T-cell (primary cell): ENCODE measurements at regions not wholly inside any gene's neighbourhood (a gene's known extent, or its start where the extent isn't known, plus 50 kb on each side); places are given as distances from the start of the nearest gene placed in this dataset.
"Not testable (repeated sequence)": the region's sequence is repeated elsewhere in the genome, so short reads cannot be mapped to it uniquely, and the experiment has no call there.

Experiments
- ATAC-seq, 4 experiments: fragments of 200-7000 bp in 3 of 4; fragments of 150-1000 bp in 1 of 4; cut with Tn5 transposase; replicated peaks in 1 of 4; 1 replicate in 3 of 4; 2 replicates in 1 of 4; pipeline ENCODE4 v1.10.0; 2021; ENCODE audit warnings: moderate library complexity in 3 of 4, mild to moderate bottlenecking in 2 of 4, moderate number of reproducible peaks in 1 of 4
- CTCF ChIA-PET, 2 donors: fragments of 300-600 bp; sonication (Branson Sonifier 250); formaldehyde crosslinking; loops; one replicate each; lab custom pipeline; 2022; ENCODE audit warnings: antibody characterized with exemption in 2 of 2; lab: Charles Lee
- POLR2A ChIA-PET, 2 donors: fragments of 300-600 bp; sonication (Branson Sonifier 250); formaldehyde crosslinking; loops; one replicate each; lab custom pipeline; 2022; ENCODE audit warnings: antibody characterized with exemption in 2 of 2; lab: Charles Lee
- DNase-seq, 35 experiments: peaks; one replicate each; pipeline versions ENCODE4 v3.0.0 to v3.0.0-alpha.2; 2013 to 2023
- H3K27ac ChIP-seq: one replicate; pipeline ENCODE4 v1.5.1; 2013; ENCODE audit warnings: low read length
- H3K27me3 ChIP-seq, 2 experiments: replicated peaks in 1 of 2; 1 replicate in 1 of 2; 2 replicates in 1 of 2; pipeline versions ENCODE4 v1.6.1 to v1.7.0; 2013; ENCODE audit warnings: low read length in 1 of 2, mixed read lengths in 1 of 2; ENCODE audit not compliant: control insufficient read depth in 2 of 2, insufficient read depth in 2 of 2; ENCODE audit errors: extremely low read depth in 1 of 2
- H3K36me3 ChIP-seq, 2 donors: 1 replicate in 1 of 2; 2 replicates in 1 of 2; pipeline versions ENCODE4 v1.6.1 to v1.7.0; 2013; ENCODE audit warnings: low read length in 1 of 2; ENCODE audit not compliant: control insufficient read depth in 2 of 2, insufficient read depth in 1 of 2; ENCODE audit errors: extremely low read depth in 1 of 2
- H3K4me1 ChIP-seq, 2 experiments: 1 replicate in 1 of 2; 2 replicates in 1 of 2; pipeline versions ENCODE4 v1.6.1 to v1.7.0; 2013; ENCODE audit warnings: low read length in 2 of 2, mixed read lengths in 1 of 2; ENCODE audit not compliant: insufficient read depth in 2 of 2, control insufficient read depth in 1 of 2; ENCODE audit errors: extremely low read depth in 1 of 2
- H3K4me3 ChIP-seq, 2 donors: 1 replicate in 1 of 2; 2 replicates in 1 of 2; pipeline versions ENCODE4 v1.5.1 to v1.7.0; 2013; ENCODE audit warnings: mild to moderate bottlenecking in 2 of 2, low read length in 1 of 2, moderate library complexity in 1 of 2; ENCODE audit not compliant: control insufficient read depth in 1 of 2; ENCODE audit errors: extremely low read depth in 1 of 2
- H3K9me3 ChIP-seq: 2 replicates; pipeline ENCODE4 v1.7.0; 2013
- H3K27ac Mint-ChIP-seq, 2 donors: one replicate each; pipeline ENCODE4 v1.8.0; 2020 to 2021; ENCODE audit warnings: mild to moderate bottlenecking in 2 of 2, mixed read lengths in 2 of 2
- H3K27me3 Mint-ChIP-seq, 2 donors: one replicate each; pipeline ENCODE4 v1.8.0; 2021 to 2022; ENCODE audit warnings: mixed read lengths in 2 of 2
- H3K36me3 Mint-ChIP-seq: one replicate; pipeline ENCODE4 v1.8.0; 2021; ENCODE audit warnings: mixed read lengths
- H3K4me1 Mint-ChIP-seq, 3 donors: one replicate each; pipeline ENCODE4 v1.8.0; 2020 to 2022; ENCODE audit warnings: mixed read lengths in 3 of 3, mild to moderate bottlenecking in 1 of 3
- H3K4me3 Mint-ChIP-seq, 3 donors: one replicate each; pipeline ENCODE4 v1.8.0; 2020 to 2022; ENCODE audit warnings: mild to moderate bottlenecking in 3 of 3, mixed read lengths in 3 of 3, moderate library complexity in 3 of 3
- H3K9me3 Mint-ChIP-seq, 3 donors: one replicate each; pipeline ENCODE4 v1.8.0; 2020 to 2022; ENCODE audit warnings: mixed read lengths in 3 of 3
- WGBS: methylation state at CpG from one replicate; pipeline ENCODE4 v1.1.5; 2013; ENCODE audit warnings: missing lambda C conversion rate; ENCODE audit not compliant: insufficient coverage; 5-methylcytosine and 5-hydroxymethylcytosine counted together

GRCh38 chr3:14272959-14273560, 94.4 kb downstream of the LSM3 start:
- H3K27me3 ChIP-seq, result peaks cover 0 to 15% of the 10 kb centered on the region in 2 experiments
- H3K4me3 ChIP-seq, H3K9me3 Mint-ChIP-seq, H3K27me3 Mint-ChIP-seq, H3K36me3 ChIP-seq, ATAC-seq, H3K27ac ChIP-seq, H3K4me1 ChIP-seq, DNase-seq, POLR2A ChIA-PET, H3K36me3 Mint-ChIP-seq, H3K9me3 ChIP-seq, H3K4me1 Mint-ChIP-seq, H3K27ac Mint-ChIP-seq, H3K4me3 Mint-ChIP-seq: not testable (repeated sequence)
- CTCF ChIA-PET, result interaction anchor here in 1 of 2 donors (0.7 kb wide), 1 partner anchor 20 kb away, joined by 3 read pairs; no protein-coding TSS in a partner anchor
- WGBS, result no CpG with 5 or more reads among the region's 7 CpGs

GRCh38 chr3:14273901-14274611, 95.4 kb downstream of the LSM3 start:
- H3K27me3 ChIP-seq, result peaks cover 0 to 15% of the 10 kb centered on the region in 2 experiments
- H3K9me3 ChIP-seq, result no peaks in the 10 kb centered on the region
- ATAC-seq (no peak), DNase-seq (no peak)
- H3K27ac ChIP-seq, result no peak overlapping the region
- H3K36me3 Mint-ChIP-seq, result no peaks in the 10 kb centered on the region
- H3K9me3 Mint-ChIP-seq, result peaks cover 0 to under 1% (median 0%) of the 10 kb centered on the region in 3 donors
- H3K36me3 ChIP-seq, result no peaks in the 10 kb centered on the region
- peaks cover 0 to 5% of the 10 kb centered on the region in 2 donors for H3K27me3 Mint-ChIP-seq
- POLR2A ChIA-PET, result no interaction called here
- no peaks in the 10 kb centered on the region for H3K4me1 ChIP-seq
- CTCF ChIA-PET, result no interaction called here
- 68% methylated on average over 8 of the region's 9 CpGs for WGBS
- H3K4me1 Mint-ChIP-seq, result no peaks in the 10 kb centered on the region
- H3K4me3 Mint-ChIP-seq, result no peak overlapping the region
- H3K4me3 ChIP-seq, result no peak overlapping the region
- no peak overlapping the region for H3K27ac Mint-ChIP-seq

- H3K27me3 Mint-ChIP-seq, result peaks cover 0 to 5% of the 10 kb centered on the region in 2 donors
- Histone ChIP-seq H3K27ac (no peak overlapping the region), H3K27me3 (peaks cover 0 to 15% of the 10 kb centered on the region in 2 experiments), H3K4me1 (no peaks in the 10 kb centered on the region), H3K36me3 (no peaks in the 10 kb centered on the region), H3K9me3 (no peaks in the 10 kb centered on the region), H3K4me3 (no peak overlapping the region)
- CTCF ChIA-PET, result no interaction called here
- DNase-seq, result no peak
- no peak overlapping the region for H3K4me3 Mint-ChIP-seq
- no peaks in the 10 kb centered on the region for H3K36me3 Mint-ChIP-seq
- no peak for ATAC-seq
- no CpG with 5 or more reads among the region's 6 CpGs for WGBS
- no peak overlapping the region for H3K27ac Mint-ChIP-seq
- H3K9me3 Mint-ChIP-seq, result no peaks in the 10 kb centered on the region
- POLR2A ChIA-PET, result no interaction called here
- no peaks in the 10 kb centered on the region for H3K4me1 Mint-ChIP-seq
Observed at GRCh38 chr3:14274612-14274936, 96.0 kb downstream of the LSM3 start.

- no peak overlapping the region for H3K27ac Mint-ChIP-seq
Observed at GRCh38 chr3:14274999-14275961, 96.7 kb downstream of the LSM3 start.

GRCh38 chr3:14275962-14276909, 97.6 kb downstream of the LSM3 start:
- H3K36me3 ChIP-seq, result no peaks in the 10 kb centered on the region
- H3K4me1 ChIP-seq, result no peaks in the 10 kb centered on the region
- no peaks in the 10 kb centered on the region for H3K9me3 ChIP-seq
- no peak overlapping the region for H3K27ac ChIP-seq
- H3K4me3 Mint-ChIP-seq, result no peak overlapping the region
- ATAC-seq (no peak), DNase-seq (no peak)
- ChIA-PET CTCF (interaction anchor here in 1 of 2 donors (0.6 kb wide), 1 partner anchor 11 kb away, joined by 3 read pairs; no protein-coding TSS in a partner anchor), POLR2A (interaction anchor here in 1 of 2 donors (0.6 kb wide), 1 partner anchor 207 kb away, joined by 3 read pairs; no protein-coding TSS in a partner anchor)
- no peaks in the 10 kb centered on the region for H3K36me3 Mint-ChIP-seq
- peaks cover 0 to 5% of the 10 kb centered on the region in 2 donors for H3K27me3 Mint-ChIP-seq
- WGBS, result 84% methylated on average over 11 of the region's 12 CpGs
- H3K9me3 Mint-ChIP-seq, result no peaks in the 10 kb centered on the region
- H3K4me3 ChIP-seq, result no peak overlapping the region
- no peak overlapping the region for H3K27ac Mint-ChIP-seq
- H3K27me3 ChIP-seq, result peaks cover 0 to 12% of the 10 kb centered on the region in 2 experiments
- no peaks in the 10 kb centered on the region for H3K4me1 Mint-ChIP-seq

More at GRCh38 chr3:14274999-14275961, 96.7 kb downstream of the LSM3 start:
- Mint-ChIP-seq H3K4me3 (no peak overlapping the region), H3K4me1 (no peaks in the 10 kb centered on the region), H3K36me3 (no peaks in the 10 kb centered on the region), H3K9me3 (no peaks in the 10 kb centered on the region), H3K27me3 (peaks cover 0 to 5% of the 10 kb centered on the region in 2 donors)
- ATAC-seq (no peak), DNase-seq (peak in 1 of 35 experiments; percentile 17)
- WGBS, result 86% methylated on average over 5 of the region's 8 CpGs
- H3K36me3 ChIP-seq, result no peaks in the 10 kb centered on the region
- CTCF ChIA-PET, result interaction anchor here in 1 of 2 donors (0.6 kb wide), 1 partner anchor 10 kb away, joined by 3 read pairs; no protein-coding TSS in a partner anchor
- POLR2A ChIA-PET, result no interaction called here
- H3K27ac ChIP-seq, result no peak overlapping the region
- peaks cover 0 to 15% of the 10 kb centered on the region in 2 experiments for H3K27me3 ChIP-seq
- H3K4me1 ChIP-seq, result no peaks in the 10 kb centered on the region
- H3K4me3 ChIP-seq, result no peak overlapping the region
- no peaks in the 10 kb centered on the region for H3K9me3 ChIP-seq
